Prostate gland (tissue), 2 donors: ENCODE measurements at regions not wholly inside any gene's neighbourhood (a gene's known extent, or its start where the extent isn't known, plus 50 kb on each side); places are given as distances from the start of the nearest gene placed in this dataset.

Experiments used
- DNase-seq: peaks from one replicate; pipeline ENCODE4 v3.0.0-alpha.2; 2019; ENCODE audit warnings: low spot score
- H3K27ac ChIP-seq, 2 donors: fragments of 200-600 bp; sonication (generic); 2 replicates each; pipeline ENCODE4 v1.5.1; 2017 to 2019
- H3K27me3 ChIP-seq: fragments of 200-600 bp; sonication (generic); replicated peaks from 2 replicates; pipeline ENCODE4 v1.5.1; 2019; ENCODE audit not compliant: insufficient read depth
- H3K36me3 ChIP-seq, 2 donors: fragments of 200-600 bp; sonication (generic); 1 replicate in 1 of 2; 2 replicates in 1 of 2; pipeline versions ENCODE4 v1.5.1 to v1.8.1; 2017 to 2019
- H3K4me1 ChIP-seq: fragments of 200-600 bp; sonication (generic); replicated peaks from 2 replicates; pipeline ENCODE4 v1.5.1; 2019
- H3K4me3 ChIP-seq, 2 donors: fragments of 200-600 bp; sonication (generic); 2 replicates each; pipeline ENCODE4 v1.5.1; 2017 to 2019
- H3K9me3 ChIP-seq: fragments of 200-600 bp; sonication (generic); 2 replicates; pipeline ENCODE4 v1.5.1; 2017
- POLR2A ChIP-seq: fragments of 450-650 bp; IDR thresholded peaks from one replicate; pipeline ENCODE4 v1.6.1; 2016; ENCODE audit warnings: antibody characterized with exemption, mild to moderate bottlenecking
- POLR2AphosphoS5 ChIP-seq: sonication (generic); formaldehyde crosslinking; IDR thresholded peaks from one replicate; pipeline ENCODE4 v1.6.1; 2017; ENCODE audit warnings: antibody characterized with exemption
- WGBS: methylation state at CpG from one replicate; pipeline ENCODE4 v1.1.5; 2018; 5-methylcytosine and 5-hydroxymethylcytosine counted together
- intact Hi-C: fragments of 100-400 bp; cut with DNase I; formaldehyde crosslinking; loops from one replicate; pipeline ENCODE4 v1.14.2; 2022
- TF ChIP-seq, protein P1 (sequence below), 4 experiments: fragments of 200-600 bp in 2 of 4; fragments of 450-650 bp in 2 of 4; sonication (generic) in 2 of 4; IDR thresholded peaks; 1 replicate in 3 of 4; 2 replicates in 1 of 4; pipeline ENCODE4 v1.5.1; 2016 to 2019; ENCODE audit warnings: antibody characterized with exemption in 4 of 4, mild to moderate bottlenecking in 2 of 4, moderate library complexity in 2 of 4

DNA sequence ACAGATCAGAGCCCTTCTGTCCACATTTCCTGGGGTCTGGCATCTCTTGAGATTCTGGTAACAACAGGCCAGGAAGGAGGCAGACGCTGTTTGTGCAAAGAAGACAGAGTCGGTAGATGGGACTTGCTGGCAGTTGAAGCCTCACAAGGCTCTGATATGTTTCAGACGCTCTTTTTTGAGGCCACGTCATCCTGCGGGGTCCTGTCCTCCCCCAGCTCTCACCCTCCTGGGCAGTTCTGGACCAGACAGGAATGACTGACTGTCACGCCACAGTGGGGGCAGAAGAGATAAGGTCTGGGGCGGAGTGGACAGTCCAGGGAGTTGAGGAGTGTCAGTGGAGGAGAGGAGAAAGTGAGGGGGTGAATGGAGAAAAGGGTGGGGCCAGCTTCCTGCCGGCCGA, 87.1 kb upstream of the SULF2 start:
- WGBS: 79% methylated on average over 9 of the region's 9 CpGs

DNA sequence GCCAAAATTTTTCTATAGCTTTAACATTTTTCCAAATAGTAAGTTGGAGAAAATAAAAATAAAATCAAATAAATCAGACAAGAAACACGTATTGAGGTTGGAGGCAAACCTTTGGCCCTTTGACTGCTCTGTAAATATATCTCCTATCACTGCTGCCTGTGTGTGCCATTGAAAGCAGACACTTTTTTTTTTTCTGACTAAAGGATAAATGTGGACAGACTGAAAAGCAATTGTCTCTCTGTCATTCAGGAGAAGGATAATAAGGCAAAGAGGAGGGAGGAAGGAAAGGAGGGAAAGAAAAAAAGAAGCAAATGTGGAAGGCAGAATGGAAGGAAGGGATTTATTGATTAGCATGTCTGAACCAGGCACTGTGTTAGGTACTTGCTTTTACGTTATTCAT, 85.2 kb upstream of the SULF2 start:
- Histone ChIP-seq H3K36me3 (no peaks in the 10 kb centered on the region), H3K4me1 (no peaks in the 10 kb centered on the region), H3K9me3 (no peaks in the 10 kb centered on the region), H3K27me3 (no peaks in the 10 kb centered on the region), H3K4me3 (no peak overlapping the region), H3K27ac (no peak overlapping the region)
- 88% methylated on average over 2 of the region's 2 CpGs for WGBS
- DNase-seq: no peak
- TF ChIP-seq, protein P1, sequence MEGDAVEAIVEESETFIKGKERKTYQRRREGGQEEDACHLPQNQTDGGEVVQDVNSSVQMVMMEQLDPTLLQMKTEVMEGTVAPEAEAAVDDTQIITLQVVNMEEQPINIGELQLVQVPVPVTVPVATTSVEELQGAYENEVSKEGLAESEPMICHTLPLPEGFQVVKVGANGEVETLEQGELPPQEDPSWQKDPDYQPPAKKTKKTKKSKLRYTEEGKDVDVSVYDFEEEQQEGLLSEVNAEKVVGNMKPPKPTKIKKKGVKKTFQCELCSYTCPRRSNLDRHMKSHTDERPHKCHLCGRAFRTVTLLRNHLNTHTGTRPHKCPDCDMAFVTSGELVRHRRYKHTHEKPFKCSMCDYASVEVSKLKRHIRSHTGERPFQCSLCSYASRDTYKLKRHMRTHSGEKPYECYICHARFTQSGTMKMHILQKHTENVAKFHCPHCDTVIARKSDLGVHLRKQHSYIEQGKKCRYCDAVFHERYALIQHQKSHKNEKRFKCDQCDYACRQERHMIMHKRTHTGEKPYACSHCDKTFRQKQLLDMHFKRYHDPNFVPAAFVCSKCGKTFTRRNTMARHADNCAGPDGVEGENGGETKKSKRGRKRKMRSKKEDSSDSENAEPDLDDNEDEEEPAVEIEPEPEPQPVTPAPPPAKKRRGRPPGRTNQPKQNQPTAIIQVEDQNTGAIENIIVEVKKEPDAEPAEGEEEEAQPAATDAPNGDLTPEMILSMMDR (IDR thresholded peaks at IDR 0.05): no peak
- TF ChIP-seq POLR2A: no peak
- TF ChIP-seq POLR2AphosphoS5: no peak
- intact Hi-C loops: no loop called here

More for the DNA sequence above, 87.1 kb upstream of the SULF2 start:
- DNase-seq: no peak
- no peak overlapping the region for H3K4me3 ChIP-seq
- intact Hi-C loops: no loop called here
- no peaks in the 10 kb centered on the region for H3K4me1 ChIP-seq
- no peaks in the 10 kb centered on the region for H3K27me3 ChIP-seq
- no peaks in the 10 kb centered on the region for H3K36me3 ChIP-seq
- no peak overlapping the region for H3K27ac ChIP-seq
- TF ChIP-seq POLR2AphosphoS5 (no peak), POLR2A (no peak)
- TF ChIP-seq, protein P1 (IDR thresholded peaks at IDR 0.05): no peak
- H3K9me3 ChIP-seq: no peaks in the 10 kb centered on the region

DNA sequence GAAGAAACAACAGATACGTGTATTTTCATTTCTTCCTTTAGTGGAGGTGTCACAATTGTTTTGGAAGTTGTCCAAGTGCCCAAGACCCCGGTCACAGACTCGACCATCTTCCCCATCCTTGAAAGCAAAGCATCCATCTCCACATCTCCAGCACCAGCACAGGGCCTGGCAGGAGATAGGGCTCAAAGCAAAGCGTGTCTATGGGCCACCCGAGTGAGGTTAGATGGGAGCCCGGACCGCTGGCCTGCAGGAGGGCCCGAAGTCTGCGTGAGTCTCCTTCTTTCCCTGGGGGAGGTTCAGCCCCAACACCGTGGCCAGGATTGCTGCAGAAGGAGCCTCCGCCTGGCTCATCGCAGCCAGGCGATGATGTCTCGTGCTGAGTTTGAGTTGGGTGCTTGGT, 83.5 kb upstream of the SULF2 start:
- Histone ChIP-seq H3K4me1 (no peaks in the 10 kb centered on the region), H3K9me3 (no peaks in the 10 kb centered on the region), H3K27ac (no peak overlapping the region), H3K4me3 (no peak overlapping the region), H3K27me3 (no peaks in the 10 kb centered on the region), H3K36me3 (no peaks in the 10 kb centered on the region)
- WGBS: 89% methylated on average over 14 of the region's 14 CpGs
- DNase-seq: no peak
- TF ChIP-seq POLR2AphosphoS5 (no peak), POLR2A (no peak)
- TF ChIP-seq, protein P1 (IDR thresholded peaks at IDR 0.05): no peak
- intact Hi-C loops: no loop called here

DNA sequence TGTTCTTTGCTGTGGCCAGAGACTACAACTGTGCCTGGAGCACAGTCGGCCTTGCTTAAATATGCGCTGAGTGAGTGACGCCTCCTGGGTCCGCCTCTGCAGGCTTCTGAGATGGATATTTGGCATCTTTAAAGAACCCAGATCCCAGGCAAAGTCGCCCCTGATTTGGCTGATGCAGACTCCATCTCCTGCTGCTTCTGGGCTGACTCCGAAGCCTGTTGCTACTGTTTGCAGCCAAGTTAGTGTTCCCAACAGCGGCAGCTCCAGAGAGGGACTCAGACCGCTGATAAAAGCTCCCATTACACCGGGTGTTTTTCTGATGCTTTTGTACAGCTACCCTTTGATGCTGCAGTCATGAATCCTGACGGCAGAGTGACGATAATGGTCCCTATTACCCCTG, 83.0 kb upstream of the SULF2 start:
- TF ChIP-seq POLR2A (no peak), POLR2AphosphoS5 (no peak)
- TF ChIP-seq, protein P1 (IDR thresholded peaks at IDR 0.05): no peak
- no peaks in the 10 kb centered on the region for H3K4me1 ChIP-seq
- DNase-seq: no peak
- intact Hi-C loops: no loop called here
- no peaks in the 10 kb centered on the region for H3K27me3 ChIP-seq
- 82% methylated on average over 11 of the region's 11 CpGs for WGBS
- H3K27ac ChIP-seq: no peak overlapping the region
- H3K4me3 ChIP-seq: no peak overlapping the region
- no peaks in the 10 kb centered on the region for H3K36me3 ChIP-seq
- H3K9me3 ChIP-seq: no peaks in the 10 kb centered on the region

DNA sequence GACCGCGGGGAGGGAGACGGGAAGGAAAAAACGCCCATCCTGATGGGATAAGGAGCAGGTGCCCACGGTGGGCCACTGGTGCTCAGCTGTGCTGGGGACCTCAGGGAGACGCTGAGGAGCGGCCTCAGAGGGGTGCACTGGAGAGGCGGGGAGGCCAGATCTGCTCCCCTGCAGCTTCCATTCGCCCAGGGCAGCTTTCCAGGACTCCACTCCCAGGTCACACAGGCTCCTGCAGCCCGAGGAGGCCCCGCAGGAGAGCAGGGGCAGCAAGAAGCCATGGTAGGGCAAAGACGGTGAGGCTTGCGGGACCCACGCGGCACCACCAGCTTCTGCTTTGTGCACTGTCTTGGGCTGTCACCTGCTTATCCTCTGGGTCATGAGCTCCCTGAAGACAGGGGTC, 82.5 kb upstream of the SULF2 start:
- no peaks in the 10 kb centered on the region for H3K27me3 ChIP-seq
- no peaks in the 10 kb centered on the region for H3K9me3 ChIP-seq
- no peak for DNase-seq
- no peak overlapping the region for H3K27ac ChIP-seq
- 92% methylated on average over 15 of the region's 15 CpGs for WGBS
- no peaks in the 10 kb centered on the region for H3K4me1 ChIP-seq
- TF ChIP-seq, protein P1 (IDR thresholded peaks at IDR 0.05): no peak
- TF ChIP-seq POLR2A (no peak), POLR2AphosphoS5 (no peak)
- no peaks in the 10 kb centered on the region for H3K36me3 ChIP-seq
- no peak overlapping the region for H3K4me3 ChIP-seq
- intact Hi-C loops: no loop called here
